CD4-positive, CD25-positive, alpha-beta regulatory T cell (primary cell): ENCODE measurements at regions not wholly inside any gene's neighbourhood (a gene's known extent, or its start where the extent isn't known, plus 50 kb on each side); places are given as distances from the start of the nearest gene placed in this dataset.

Experiments used
- ATAC-seq, 2 donors: fragments of 150-1000 bp; cut with Tn5 transposase; one replicate each; pipeline ENCODE4 v1.10.0; 2021; ENCODE audit warnings: low read depth in 2 of 2, moderate number of reproducible peaks in 2 of 2, moderate library complexity in 1 of 2
- DNase-seq, 3 donors: peaks; one replicate each; pipeline versions ENCODE4 v3.0.0 to v3.0.0-alpha.2; 2012 to 2022; ENCODE audit warnings: mixed read lengths in 1 of 3
- H3K27ac ChIP-seq: one replicate; pipeline ENCODE4 v1.7.0; 2013; ENCODE audit warnings: mild to moderate bottlenecking, low read length; ENCODE audit not compliant: insufficient read depth, poor library complexity, severe bottlenecking
- H3K27me3 ChIP-seq: one replicate; pipeline ENCODE4 v1.7.0; 2013; ENCODE audit warnings: low read length; ENCODE audit not compliant: control insufficient read depth, insufficient read depth
- H3K36me3 ChIP-seq: one replicate; pipeline ENCODE4 v1.7.0; 2013; ENCODE audit warnings: mild to moderate bottlenecking, low read length, moderate library complexity; ENCODE audit not compliant: control insufficient read depth, insufficient read depth
- H3K4me1 ChIP-seq: 2 replicates; pipeline ENCODE4 v1.7.0; 2013; ENCODE audit warnings: mild to moderate bottlenecking, low read length; ENCODE audit not compliant: insufficient read depth, control insufficient read depth, poor library complexity, severe bottlenecking
- H3K4me3 ChIP-seq: one replicate; pipeline ENCODE4 v1.7.0; 2013; ENCODE audit warnings: low read depth, mild to moderate bottlenecking, low read length, moderate library complexity
- H3K9me3 ChIP-seq, 2 experiments: 1 replicate in 1 of 2; 2 replicates in 1 of 2; pipeline ENCODE4 v1.7.0; 2013; ENCODE audit warnings: low read length in 2 of 2, mild to moderate bottlenecking in 1 of 2, moderate library complexity in 1 of 2; ENCODE audit not compliant: control insufficient read depth in 2 of 2
- H3K27ac Mint-ChIP-seq, 3 donors: one replicate each; pipeline ENCODE4 v1.8.0; 2020 to 2022; ENCODE audit warnings: mild to moderate bottlenecking in 3 of 3, mixed read lengths in 3 of 3, moderate library complexity in 2 of 3
- H3K27me3 Mint-ChIP-seq: one replicate; pipeline ENCODE4 v1.8.0; 2022; ENCODE audit warnings: mild to moderate bottlenecking, mixed read lengths
- H3K36me3 Mint-ChIP-seq: one replicate; pipeline ENCODE4 v1.8.0; 2020; ENCODE audit warnings: mixed read lengths
- H3K4me1 Mint-ChIP-seq, 4 donors: one replicate each; pipeline ENCODE4 v1.8.0; 2020 to 2022; ENCODE audit warnings: mixed read lengths in 4 of 4, mild to moderate bottlenecking in 1 of 4
- H3K4me3 Mint-ChIP-seq, 4 donors: one replicate each; pipeline ENCODE4 v1.8.0; 2020 to 2022; ENCODE audit warnings: mild to moderate bottlenecking in 4 of 4, mixed read lengths in 4 of 4, moderate library complexity in 3 of 4
- H3K9me3 Mint-ChIP-seq, 7 donors: one replicate each; pipeline ENCODE4 v1.8.0; 2020 to 2022; ENCODE audit warnings: mixed read lengths in 7 of 7, mild to moderate bottlenecking in 3 of 7, moderate library complexity in 2 of 7

DNA sequence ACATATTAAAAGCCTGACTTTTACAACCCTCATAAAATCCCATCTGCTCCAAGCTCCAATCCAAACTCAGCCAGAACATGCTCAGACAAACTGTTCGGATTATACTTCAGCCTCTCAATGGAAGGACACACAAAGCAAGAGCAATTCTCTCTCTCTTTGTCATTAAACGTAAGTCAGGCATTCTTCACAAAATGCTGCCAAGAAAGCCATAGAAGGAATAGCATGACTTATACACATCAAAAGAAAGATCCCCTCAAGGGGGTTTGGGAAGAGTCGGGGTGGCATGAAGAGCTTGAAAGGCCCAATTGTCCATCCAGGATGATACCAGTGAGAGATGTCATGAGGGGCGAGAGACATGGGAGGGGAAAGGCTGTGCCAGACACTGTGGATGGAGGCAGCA, 268.9 kb downstream of the PREX1 start:
- no peak overlapping the region for H3K4me3 ChIP-seq
- no peaks in the 10 kb centered on the region for H3K4me1 ChIP-seq
- H3K27me3 ChIP-seq: no peaks in the 10 kb centered on the region
- no peak overlapping the region for H3K27ac ChIP-seq
- Mint-ChIP-seq H3K4me3 (no peak overlapping the region), H3K36me3 (no peaks in the 10 kb centered on the region), H3K27ac (no peak overlapping the region), H3K9me3 (peaks cover 0 to 2% (median 0%) of the 10 kb centered on the region in 7 donors), H3K4me1 (no peaks in the 10 kb centered on the region), H3K27me3 (peaks cover 4% of the 10 kb centered on the region)
- H3K9me3 ChIP-seq: no peaks in the 10 kb centered on the region
- no peaks in the 10 kb centered on the region for H3K36me3 ChIP-seq
- ATAC-seq (no peak), DNase-seq (no peak)

DNA sequence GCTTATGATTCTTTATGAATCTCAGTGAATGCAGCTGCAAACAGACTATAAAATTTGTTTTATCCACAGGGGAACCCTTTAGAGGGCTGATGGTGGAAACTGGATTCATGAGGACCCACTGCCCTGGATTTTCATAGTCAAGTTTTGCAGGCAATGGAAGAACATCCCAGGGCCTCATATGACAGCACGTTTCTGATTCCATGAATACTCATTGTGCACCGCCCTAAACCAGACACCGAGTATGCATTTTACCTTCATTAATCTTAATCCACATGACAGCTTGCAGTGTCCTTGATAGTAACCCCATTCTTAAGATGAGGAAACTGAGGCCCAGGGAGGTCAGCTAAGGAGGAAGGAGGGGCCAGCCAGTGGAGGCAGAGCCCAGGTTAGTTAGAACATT, 270.4 kb downstream of the PREX1 start:
- no peaks in the 10 kb centered on the region for H3K9me3 Mint-ChIP-seq

DNA sequence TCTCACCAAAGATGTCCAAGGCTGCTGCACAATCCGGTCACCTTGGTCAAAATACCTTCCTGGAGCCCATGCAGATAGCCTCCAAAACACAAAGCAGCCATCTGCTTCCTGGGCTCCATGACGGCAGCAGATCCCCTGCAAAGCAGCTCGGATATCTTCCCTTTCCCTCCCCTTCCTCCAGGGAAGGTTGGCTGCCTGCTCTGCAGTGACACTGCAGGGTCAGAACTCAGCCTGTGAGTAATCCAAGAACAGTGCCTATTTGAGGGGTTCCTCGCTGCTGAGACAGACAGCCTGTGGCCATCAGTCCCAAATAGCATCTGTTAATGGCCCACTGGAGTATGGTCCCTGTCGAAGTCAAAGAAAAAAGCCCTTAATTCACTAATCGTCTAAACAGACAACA, 270.8 kb downstream of the PREX1 start:
- DNase-seq (no peak), ATAC-seq (no peak)
- Histone ChIP-seq H3K9me3 (no peaks in the 10 kb centered on the region), H3K36me3 (no peaks in the 10 kb centered on the region), H3K27me3 (no peaks in the 10 kb centered on the region), H3K4me3 (no peak overlapping the region), H3K27ac (no peak overlapping the region), H3K4me1 (no peaks in the 10 kb centered on the region)
- no peaks in the 10 kb centered on the region for H3K36me3 Mint-ChIP-seq
- H3K4me3 Mint-ChIP-seq: no peak overlapping the region
- H3K27ac Mint-ChIP-seq: no peak overlapping the region
- H3K27me3 Mint-ChIP-seq: peaks cover 4% of the 10 kb centered on the region
- no peaks in the 10 kb centered on the region for H3K9me3 Mint-ChIP-seq
- no peaks in the 10 kb centered on the region for H3K4me1 Mint-ChIP-seq

More for the DNA sequence above, 270.4 kb downstream of the PREX1 start:
- H3K27ac Mint-ChIP-seq: no peak overlapping the region
- no peaks in the 10 kb centered on the region for H3K36me3 Mint-ChIP-seq
- Histone ChIP-seq H3K4me3 (no peak overlapping the region), H3K4me1 (no peaks in the 10 kb centered on the region), H3K27me3 (no peaks in the 10 kb centered on the region), H3K27ac (no peak overlapping the region), H3K9me3 (no peaks in the 10 kb centered on the region), H3K36me3 (no peaks in the 10 kb centered on the region)
- peaks cover 4% of the 10 kb centered on the region for H3K27me3 Mint-ChIP-seq
- no peaks in the 10 kb centered on the region for H3K4me1 Mint-ChIP-seq
- no peak overlapping the region for H3K4me3 Mint-ChIP-seq
- ATAC-seq (no peak), DNase-seq (no peak)

DNA sequence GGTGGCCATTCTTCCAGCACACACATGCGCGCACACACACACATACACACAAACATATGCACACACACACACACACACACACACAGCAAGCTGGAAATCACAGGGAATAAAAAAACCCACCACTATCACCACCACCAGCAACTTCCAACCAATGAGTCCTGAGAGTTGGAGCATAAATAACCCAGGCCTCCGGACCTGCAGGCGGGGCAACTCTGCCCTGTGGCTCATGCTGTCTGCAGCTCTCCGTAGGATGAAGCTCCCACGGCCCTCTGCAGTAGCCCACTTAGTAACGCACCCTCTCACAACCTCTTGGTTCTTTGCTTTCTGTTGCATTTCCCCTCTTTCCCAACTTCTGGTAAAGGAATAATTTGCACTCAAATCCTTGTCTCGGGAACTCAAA, 275.2 kb downstream of the PREX1 start:
- Mint-ChIP-seq H3K4me3 (no peak overlapping the region), H3K4me1 (no peaks in the 10 kb centered on the region), H3K36me3 (peaks cover 4% of the 10 kb centered on the region), H3K27ac (no peak overlapping the region), H3K9me3 (peaks cover 0 to 4% (median 0%) of the 10 kb centered on the region in 7 donors), H3K27me3 (peaks cover 4% of the 10 kb centered on the region)
- Histone ChIP-seq H3K9me3 (no peaks in the 10 kb centered on the region), H3K4me3 (no peak overlapping the region), H3K36me3 (no peaks in the 10 kb centered on the region), H3K27ac (no peak overlapping the region), H3K4me1 (no peaks in the 10 kb centered on the region), H3K27me3 (no peaks in the 10 kb centered on the region)
- ATAC-seq (no peak), DNase-seq (no peak)

DNA sequence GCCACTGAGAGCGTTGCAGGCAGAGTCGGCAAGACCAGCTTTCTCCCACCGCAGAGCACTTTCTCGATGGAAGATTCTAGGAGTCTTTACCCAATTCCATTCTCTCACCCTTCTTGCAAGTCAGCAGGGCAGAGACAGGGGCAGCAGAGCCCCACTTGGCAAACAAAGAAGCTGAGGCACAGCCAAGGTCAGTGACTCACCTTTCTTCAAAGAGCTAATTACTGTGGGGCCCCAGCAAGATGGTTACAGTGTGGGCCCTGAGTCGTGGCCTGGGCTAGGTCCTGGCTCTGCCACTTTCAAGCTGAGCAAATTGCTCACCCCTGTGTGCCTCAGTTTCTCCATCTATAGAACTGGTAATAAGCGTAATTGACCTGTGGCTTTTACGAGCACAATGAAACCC, 277.0 kb downstream of the PREX1 start:
- DNase-seq: no peak
- Mint-ChIP-seq H3K9me3 (peaks cover 0 to 4% (median 0%) of the 10 kb centered on the region in 7 donors), H3K36me3 (peaks cover 4% of the 10 kb centered on the region), H3K27ac (no peak overlapping the region), H3K27me3 (peaks cover 4% of the 10 kb centered on the region), H3K4me3 (no peak overlapping the region), H3K4me1 (no peaks in the 10 kb centered on the region)
- H3K4me1 ChIP-seq: no peaks in the 10 kb centered on the region
- H3K27ac ChIP-seq: no peak overlapping the region
- ATAC-seq: no peak
- no peaks in the 10 kb centered on the region for H3K27me3 ChIP-seq
- no peaks in the 10 kb centered on the region for H3K9me3 ChIP-seq
- H3K4me3 ChIP-seq: no peak overlapping the region
- H3K36me3 ChIP-seq: no peaks in the 10 kb centered on the region

GRCh38 chr20:48547664-48548063, 280.1 kb downstream of the PREX1 start:
- Mint-ChIP-seq H3K27me3 (peaks cover 5% of the 10 kb centered on the region), H3K4me3 (no peak overlapping the region), H3K36me3 (peaks cover 4% of the 10 kb centered on the region), H3K9me3 (peaks cover 0 to 4% (median 0%) of the 10 kb centered on the region in 7 donors), H3K27ac (no peak overlapping the region), H3K4me1 (no peaks in the 10 kb centered on the region)
- H3K27me3 ChIP-seq: peaks cover 4% of the 10 kb centered on the region
- no peaks in the 10 kb centered on the region for H3K4me1 ChIP-seq
- ATAC-seq (no peak), DNase-seq (no peak)
- H3K36me3 ChIP-seq: no peaks in the 10 kb centered on the region
- no peaks in the 10 kb centered on the region for H3K9me3 ChIP-seq
- H3K27ac ChIP-seq: no peak overlapping the region
- no peak overlapping the region for H3K4me3 ChIP-seq

GRCh38 chr20:48544402-48545339, 283.1 kb downstream of the PREX1 start:
- no peaks in the 10 kb centered on the region for H3K9me3 ChIP-seq
- H3K36me3 ChIP-seq: no peaks in the 10 kb centered on the region
- peaks cover 9% of the 10 kb centered on the region for H3K27me3 Mint-ChIP-seq
- no peak overlapping the region for H3K4me3 Mint-ChIP-seq
- ATAC-seq (no peak), DNase-seq (no peak)
- H3K27ac ChIP-seq: no peak overlapping the region
- peaks cover 4% of the 10 kb centered on the region for H3K27me3 ChIP-seq
- no peaks in the 10 kb centered on the region for H3K4me1 ChIP-seq
- H3K27ac Mint-ChIP-seq: no peak overlapping the region
- H3K4me3 ChIP-seq: no peak overlapping the region
- no peaks in the 10 kb centered on the region for H3K4me1 Mint-ChIP-seq
- peaks cover 0 to 4% (median 0%) of the 10 kb centered on the region in 7 donors for H3K9me3 Mint-ChIP-seq
- no peaks in the 10 kb centered on the region for H3K36me3 Mint-ChIP-seq

DNA sequence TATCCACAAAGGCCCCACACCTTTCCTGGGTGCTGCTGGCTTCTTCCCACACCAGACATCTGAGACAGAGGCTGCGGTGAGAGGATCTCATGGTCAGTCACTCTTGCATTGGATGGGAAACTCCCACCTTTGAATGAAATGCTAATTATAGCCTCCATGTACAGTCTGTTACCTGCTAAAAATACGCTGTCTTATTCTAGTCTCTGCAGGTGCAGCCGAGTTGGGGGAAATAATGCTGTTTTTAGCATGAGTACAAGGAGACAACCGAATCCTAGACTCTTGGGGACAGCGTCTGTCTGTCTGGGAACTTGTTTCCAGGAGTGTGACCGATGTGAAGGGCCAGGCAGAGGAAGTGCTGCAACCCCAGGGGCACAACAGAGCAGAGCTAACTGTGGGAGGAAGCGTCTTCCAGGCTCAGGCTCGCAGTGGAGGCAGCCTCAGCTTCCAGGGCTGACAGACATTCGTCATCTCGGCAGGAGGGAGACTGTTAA, 286.2 kb downstream of the PREX1 start:
- H3K27me3 Mint-ChIP-seq: peaks cover 10% of the 10 kb centered on the region
- ATAC-seq: no peak
- no peak overlapping the region for H3K27ac Mint-ChIP-seq

More for the DNA sequence above, 286.2 kb downstream of the PREX1 start:
- DNase-seq: no peak
- Mint-ChIP-seq H3K4me1 (no peaks in the 10 kb centered on the region), H3K36me3 (no peaks in the 10 kb centered on the region), H3K4me3 (no peak overlapping the region), H3K9me3 (peaks cover 0 to 4% (median 0%) of the 10 kb centered on the region in 7 donors)
- H3K4me3 ChIP-seq: no peak overlapping the region
- peaks cover 6% of the 10 kb centered on the region for H3K27me3 ChIP-seq
- H3K4me1 ChIP-seq: no peaks in the 10 kb centered on the region
- H3K9me3 ChIP-seq: no peaks in the 10 kb centered on the region
- no peaks in the 10 kb centered on the region for H3K36me3 ChIP-seq
- no peak overlapping the region for H3K27ac ChIP-seq
